Left hindlimb (tissue), 1 donor: ENCODE measurements at regions not wholly inside any gene's neighbourhood (a gene's known extent, or its start where the extent isn't known, plus 50 kb on each side); places are given as distances from the start of the nearest gene placed in this dataset.
"Not testable (repeated sequence)": the region's sequence is repeated elsewhere in the genome, so short reads cannot be mapped to it uniquely, and the experiment has no call there.

Experiments
- DNase-seq: peaks from one replicate; pipeline ENCODE4 v3.0.0-alpha.2; 2018

GRCh38 chr4:133450813-133451212 is 301.7 kb downstream of the PCDH10 start:
- DNase-seq, result no peak

- DNase-seq, result no peak
Measured at GRCh38 chr4:133440404-133440803, 291.3 kb downstream of the PCDH10 start.

DNA sequence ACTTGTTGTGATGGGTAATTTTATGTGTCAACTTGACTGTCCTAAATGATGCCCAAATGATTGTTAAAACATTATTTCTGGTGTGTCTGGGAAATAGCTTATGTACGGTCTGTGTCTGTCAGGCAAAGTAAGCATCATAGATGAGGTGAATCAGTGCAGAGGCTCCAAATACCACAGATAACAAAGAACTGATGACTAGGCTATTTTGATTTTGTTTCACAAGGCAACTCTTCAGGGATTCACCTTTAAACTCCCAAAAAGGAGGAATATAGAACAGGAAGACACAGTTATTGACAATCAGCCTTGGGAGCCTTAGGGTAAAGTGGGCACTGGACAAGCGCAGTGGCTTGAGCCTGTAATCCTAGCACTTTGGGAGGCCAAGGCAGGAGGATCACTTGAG is 290.7 kb downstream of the PCDH10 start:
- no peak for DNase-seq

GRCh38 chr4:133424605-133425004 is 275.5 kb downstream of the PCDH10 start:
- DNase-seq, result no peak

- no peak for DNase-seq
Measured at GRCh38 chr4:133403913-133404312, 254.8 kb downstream of the PCDH10 start.

GRCh38 chr4:133402616-133403015 is 253.5 kb downstream of the PCDH10 start:
- DNase-seq, result no peak

DNA sequence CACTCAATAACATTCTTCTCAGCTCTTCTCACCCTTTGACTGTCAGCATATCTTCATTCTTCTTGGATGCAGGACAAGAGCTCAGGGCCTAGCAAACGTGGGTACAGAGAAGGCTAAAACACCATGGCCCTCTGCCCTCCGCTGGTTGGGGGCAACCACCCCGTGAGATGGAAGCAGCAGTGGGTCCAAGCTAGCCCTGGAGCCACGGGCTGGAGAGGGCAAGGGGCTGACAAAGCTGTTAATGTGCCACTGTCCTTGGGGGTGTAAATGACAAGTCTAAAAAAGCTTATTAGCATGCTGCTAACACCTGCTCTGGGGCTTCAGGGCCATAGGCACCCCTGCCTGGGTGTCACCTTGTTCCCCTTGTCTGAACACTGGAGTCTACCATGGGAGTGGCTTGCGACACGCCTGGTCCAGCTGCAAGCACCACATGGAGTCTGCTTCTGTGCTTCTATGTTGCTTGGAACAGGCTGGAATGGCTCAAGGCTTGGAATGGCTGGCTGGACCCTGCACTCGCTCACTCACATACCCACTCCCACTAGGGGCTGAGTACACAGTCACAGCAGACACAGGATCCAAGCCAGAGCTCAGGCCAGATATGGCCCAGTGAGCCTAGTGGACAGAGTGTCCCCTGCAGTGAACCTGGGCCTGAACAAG is 246.0 kb downstream of the PCDH10 start:
- DNase-seq, result no peak

DNA sequence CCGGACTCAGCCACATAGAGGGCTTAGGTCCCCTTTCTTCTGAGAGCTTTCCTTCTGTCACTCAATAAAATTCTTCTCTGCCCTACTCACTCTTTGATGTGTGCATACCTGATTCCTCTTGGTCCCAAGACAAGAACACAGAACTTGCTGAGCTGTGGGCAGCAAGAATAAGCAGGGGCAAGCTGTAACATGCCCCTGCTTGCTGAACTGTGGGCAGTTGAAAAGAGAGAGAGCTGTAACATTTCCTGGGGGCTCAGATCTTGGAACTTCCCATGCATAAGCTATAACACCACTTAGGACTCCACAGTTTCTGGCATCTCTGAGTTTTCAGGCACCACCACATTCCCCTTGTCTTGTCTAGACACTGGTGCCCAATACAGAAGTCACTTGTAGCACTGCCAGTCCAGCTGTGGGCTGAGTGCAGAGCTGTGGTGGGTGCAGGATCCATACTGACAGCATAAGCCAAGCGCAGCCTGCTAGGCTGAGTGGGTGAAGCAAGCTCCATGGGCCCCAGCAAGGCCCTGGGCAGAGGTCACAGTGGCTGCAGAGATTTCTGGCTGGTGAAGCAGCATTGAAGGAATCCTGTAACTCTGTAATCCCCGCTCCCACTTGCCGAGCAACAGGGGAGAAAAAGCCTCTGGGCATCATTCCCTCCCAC is 241.2 kb downstream of the PCDH10 start:
- DNase-seq, result no peak

DNA sequence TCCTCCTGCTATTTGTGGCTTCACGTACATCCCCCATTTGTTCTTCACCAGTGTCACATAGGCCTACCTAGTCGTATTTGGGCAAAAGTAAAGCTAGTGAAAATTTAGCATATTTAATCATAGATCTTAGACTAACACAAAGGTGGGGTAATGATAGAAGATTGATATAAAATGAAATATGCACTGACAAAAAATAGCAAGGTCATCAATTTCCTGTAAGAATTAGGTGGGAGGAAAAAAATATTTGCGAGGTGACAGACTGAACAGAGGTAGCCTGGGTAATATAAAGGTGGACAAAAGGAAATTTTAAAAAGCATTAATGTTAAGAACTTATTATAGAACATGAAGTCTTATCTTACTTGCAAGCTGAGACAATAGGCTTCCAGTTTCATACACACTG is 239.9 kb downstream of the PCDH10 start:
- no peak for DNase-seq

DNA sequence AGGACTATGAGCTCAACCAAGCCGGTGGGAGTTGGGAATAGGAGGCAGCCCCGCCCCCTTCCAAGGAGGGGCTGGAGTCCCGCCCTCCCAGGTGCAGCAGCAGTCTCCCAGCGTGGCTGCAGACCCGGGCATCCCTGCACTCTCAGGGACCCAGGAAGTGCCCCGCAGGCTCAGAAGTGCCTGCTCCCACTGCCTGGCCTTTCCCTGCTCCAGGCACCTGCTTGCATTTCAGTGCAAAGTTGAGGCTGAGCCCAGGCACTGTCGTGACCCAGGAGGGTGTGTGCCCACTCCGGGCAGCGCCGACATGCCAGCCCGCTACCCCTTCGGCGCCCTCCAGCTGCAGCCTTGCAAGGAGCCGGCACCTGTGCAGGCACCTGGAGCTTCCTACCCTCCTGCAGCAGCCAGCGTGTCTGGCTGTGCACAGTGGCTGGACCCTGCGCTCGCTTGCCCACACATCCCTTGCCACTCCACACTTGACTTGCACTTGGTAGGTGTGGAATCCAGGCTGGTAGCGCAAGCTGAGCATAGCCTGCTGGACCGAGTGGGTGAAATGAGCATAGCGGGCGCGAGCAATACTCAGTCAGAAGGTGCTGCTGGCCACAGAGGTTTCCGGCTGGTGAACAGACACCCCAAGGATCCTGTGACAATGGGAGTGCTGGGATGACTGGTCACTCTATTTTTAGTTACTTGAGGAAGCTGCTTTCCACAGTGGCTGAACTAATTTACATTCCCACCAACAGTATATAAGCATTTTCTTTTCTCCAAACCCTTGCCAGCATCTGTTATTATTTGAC is 236.3 kb downstream of the PCDH10 start:
- DNase-seq, result no peak

- no peak for DNase-seq
Measured at GRCh38 chr4:133379681-133380438, 230.8 kb downstream of the PCDH10 start.

GRCh38 chr4:133377286-133377685 is 228.2 kb downstream of the PCDH10 start:
- DNase-seq, result no peak

GRCh38 chr4:133372699-133373098 is 223.6 kb downstream of the PCDH10 start:
- no peak for DNase-seq

DNA sequence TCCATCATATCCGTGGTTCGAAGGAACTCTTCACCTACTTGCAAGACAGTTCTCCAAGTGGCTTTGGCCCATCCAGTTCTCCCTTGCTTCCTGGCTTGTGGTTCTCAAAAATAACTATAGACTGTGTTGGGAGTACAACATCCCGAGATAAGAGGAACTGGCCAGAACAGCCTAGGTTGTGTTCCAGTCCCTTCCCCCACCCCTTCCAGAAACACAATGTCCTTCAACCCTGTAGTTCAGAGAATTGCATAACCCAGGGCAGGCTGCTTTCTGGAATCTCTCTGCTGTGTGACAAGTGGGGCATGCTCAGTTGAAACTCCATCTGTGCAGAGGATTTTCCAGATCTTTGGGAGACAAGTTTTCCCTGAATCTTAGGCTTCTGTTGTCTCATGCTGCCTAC is 206.5 kb downstream of the PCDH10 start:
- no peak for DNase-seq

GRCh38 chr4:133347409-133347808 is 198.3 kb downstream of the PCDH10 start:
- DNase-seq, result no peak

GRCh38 chr4:133324491-133324890 is 175.4 kb downstream of the PCDH10 start:
- no peak for DNase-seq

- DNase-seq, result no peak
Measured at GRCh38 chr4:133323670-133324069, 174.6 kb downstream of the PCDH10 start.

DNA sequence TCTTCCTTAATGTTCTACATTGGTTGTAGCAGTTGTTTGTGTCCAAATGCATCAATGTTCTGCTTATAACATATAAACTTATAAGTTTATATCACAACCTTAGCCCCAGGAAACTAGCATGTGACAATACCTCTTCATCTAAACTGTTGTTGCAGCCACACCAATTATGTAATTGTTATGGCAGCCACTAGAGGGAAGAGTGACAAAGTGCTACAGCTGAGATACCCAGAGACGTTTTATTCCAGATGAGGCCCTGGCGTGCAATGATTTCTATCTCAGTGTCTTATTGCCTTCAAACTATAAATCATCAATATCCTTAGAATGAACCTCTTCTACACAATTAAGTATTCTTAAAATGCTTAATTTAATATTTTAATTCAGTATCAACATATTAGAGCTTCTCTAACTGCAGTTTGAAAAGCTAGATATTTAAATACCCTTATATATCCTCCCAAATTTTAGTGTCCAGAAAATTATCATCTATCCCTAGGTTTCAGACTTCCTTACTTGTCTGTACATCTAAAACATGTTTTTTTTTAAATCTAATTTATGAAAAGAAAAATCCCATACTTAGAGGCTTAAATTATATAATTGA is 171.6 kb downstream of the PCDH10 start:
- no peak for DNase-seq

DNA sequence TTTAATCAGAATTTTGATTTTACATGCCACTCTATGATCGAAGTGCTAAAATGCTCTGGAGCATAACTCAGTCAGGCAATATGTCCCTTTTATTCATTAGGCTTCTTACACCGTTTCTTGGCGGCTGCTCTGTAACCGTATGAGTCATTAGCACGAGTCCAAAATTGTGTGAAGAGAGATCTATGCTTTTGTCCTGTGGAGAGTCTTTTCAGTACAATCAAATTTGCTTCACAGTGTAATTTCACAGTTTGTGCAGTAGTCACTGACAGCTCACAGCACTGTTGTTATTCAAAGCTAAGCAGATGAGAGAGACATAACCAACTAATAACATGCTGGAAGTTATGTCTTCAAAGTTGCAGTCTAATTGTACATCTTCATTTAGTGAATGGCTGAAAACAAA is 167.8 kb downstream of the PCDH10 start:
- DNase-seq, result no peak

DNA sequence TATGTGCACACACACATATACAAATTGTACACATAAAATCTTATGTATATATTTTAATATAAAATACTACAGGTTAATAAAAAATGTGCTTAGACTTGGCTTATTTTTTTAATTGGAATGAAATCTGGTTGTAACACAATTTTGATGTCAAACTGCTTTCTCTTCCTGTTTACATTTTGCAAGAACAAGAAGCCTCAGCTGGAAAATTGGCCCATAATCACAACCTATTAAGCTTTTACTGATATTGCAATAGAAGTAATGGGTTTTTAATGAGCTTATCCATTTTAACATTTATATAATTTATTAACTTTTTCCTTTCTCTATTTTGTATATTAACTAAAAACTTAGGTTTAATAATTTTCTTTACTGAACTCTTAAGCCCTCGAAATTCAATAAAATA is 165.9 kb downstream of the PCDH10 start:
- no peak for DNase-seq

GRCh38 chr4:133287396-133287795 is 138.3 kb downstream of the PCDH10 start:
- DNase-seq, result no peak

- DNase-seq, result no peak
Measured at GRCh38 chr4:133278591-133278990, 129.5 kb downstream of the PCDH10 start.

GRCh38 chr4:133277940-133278339 is 128.8 kb downstream of the PCDH10 start:
- not testable (repeated sequence) for DNase-seq
